RWPE2 (cell line): ENCODE measurements at regions not wholly inside any gene's neighbourhood (a gene's known extent, or its start where the extent isn't known, plus 50 kb on each side); places are given as distances from the start of the nearest gene placed in this dataset.

Source experiments
- ATAC-seq: fragments of 200-7000 bp; cut with Tn5 transposase; 3 replicates; pipeline ENCODE4 v1.9.1; 2021; ENCODE audit warnings: low read depth
- DNase-seq: peaks from one replicate; pipeline ENCODE4 v3.0.0-alpha.2; 2020; ENCODE audit warnings: low spot score
- H3K27ac ChIP-seq: fragments of 450-650 bp; 2 replicates; pipeline ENCODE4 v1.5.1; 2017; ENCODE audit warnings: mild to moderate bottlenecking; ENCODE audit not compliant: poor library complexity, severe bottlenecking
- H3K27me3 ChIP-seq: fragments of 250-450 bp; sonication (Bioruptor Pico); 2 replicates; pipeline ENCODE4 v1.5.1; 2021; ENCODE audit warnings: mild to moderate bottlenecking, moderate library complexity; ENCODE audit not compliant: insufficient read depth, poor library complexity, severe bottlenecking
- H3K36me3 ChIP-seq: fragments of 250-450 bp; sonication (Bioruptor Pico); 2 replicates; pipeline ENCODE4 v1.5.1; 2020; ENCODE audit warnings: low read depth, mild to moderate bottlenecking, moderate library complexity
- H3K4me1 ChIP-seq: fragments of 250-450 bp; sonication (Bioruptor Pico); 2 replicates; pipeline ENCODE4 v1.5.1; 2021; ENCODE audit warnings: mild to moderate bottlenecking, moderate library complexity; ENCODE audit not compliant: insufficient read depth, poor library complexity, severe bottlenecking
- H3K4me3 ChIP-seq: fragments of 250-450 bp; sonication (Bioruptor Pico); 2 replicates; pipeline ENCODE4 v1.5.1; 2021; ENCODE audit warnings: mild to moderate bottlenecking, moderate library complexity; ENCODE audit not compliant: severe bottlenecking
- H3K9me3 ChIP-seq: fragments of 250-450 bp; sonication (Bioruptor Pico); 2 replicates; pipeline ENCODE4 v1.5.1; 2021; ENCODE audit warnings: mild to moderate bottlenecking, moderate library complexity; ENCODE audit not compliant: severe bottlenecking
- TF ChIP-seq, protein P1 (sequence below): fragments of 450-650 bp; IDR thresholded peaks from one replicate; pipeline ENCODE4 v1.5.1; 2017; ENCODE audit warnings: mild to moderate bottlenecking, moderate library complexity; ENCODE audit not compliant: poor library complexity, severe bottlenecking

DNA sequence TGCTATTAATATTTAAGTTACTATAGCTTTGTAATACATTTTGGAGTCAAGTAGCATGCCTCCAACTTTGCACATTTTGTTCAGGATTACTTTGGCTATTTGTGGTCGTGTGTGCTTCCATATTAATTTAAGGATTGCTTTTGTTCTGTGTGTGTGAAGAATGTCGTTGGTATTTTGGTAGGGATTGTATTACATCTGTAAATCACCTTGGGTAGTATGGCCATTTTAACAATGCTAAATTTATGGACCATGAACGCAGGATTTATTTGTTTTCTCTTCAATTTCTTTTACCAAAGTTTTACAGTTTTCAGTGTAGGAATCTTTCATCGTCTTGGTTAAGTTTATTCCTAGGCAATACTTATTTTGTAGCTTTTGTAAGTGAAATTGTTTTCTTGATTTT, 758.0 kb downstream of the FRK start:
- TF ChIP-seq, protein P1, sequence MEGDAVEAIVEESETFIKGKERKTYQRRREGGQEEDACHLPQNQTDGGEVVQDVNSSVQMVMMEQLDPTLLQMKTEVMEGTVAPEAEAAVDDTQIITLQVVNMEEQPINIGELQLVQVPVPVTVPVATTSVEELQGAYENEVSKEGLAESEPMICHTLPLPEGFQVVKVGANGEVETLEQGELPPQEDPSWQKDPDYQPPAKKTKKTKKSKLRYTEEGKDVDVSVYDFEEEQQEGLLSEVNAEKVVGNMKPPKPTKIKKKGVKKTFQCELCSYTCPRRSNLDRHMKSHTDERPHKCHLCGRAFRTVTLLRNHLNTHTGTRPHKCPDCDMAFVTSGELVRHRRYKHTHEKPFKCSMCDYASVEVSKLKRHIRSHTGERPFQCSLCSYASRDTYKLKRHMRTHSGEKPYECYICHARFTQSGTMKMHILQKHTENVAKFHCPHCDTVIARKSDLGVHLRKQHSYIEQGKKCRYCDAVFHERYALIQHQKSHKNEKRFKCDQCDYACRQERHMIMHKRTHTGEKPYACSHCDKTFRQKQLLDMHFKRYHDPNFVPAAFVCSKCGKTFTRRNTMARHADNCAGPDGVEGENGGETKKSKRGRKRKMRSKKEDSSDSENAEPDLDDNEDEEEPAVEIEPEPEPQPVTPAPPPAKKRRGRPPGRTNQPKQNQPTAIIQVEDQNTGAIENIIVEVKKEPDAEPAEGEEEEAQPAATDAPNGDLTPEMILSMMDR = no peak
- Histone ChIP-seq H3K36me3 (no peaks in the 10 kb centered on the region), H3K9me3 (no peaks in the 10 kb centered on the region), H3K27ac (no peak overlapping the region), H3K4me3 (no peak overlapping the region), H3K27me3 (no peaks in the 10 kb centered on the region), H3K4me1 (no peaks in the 10 kb centered on the region)
- ATAC-seq (no peak), DNase-seq (no peak)

DNA sequence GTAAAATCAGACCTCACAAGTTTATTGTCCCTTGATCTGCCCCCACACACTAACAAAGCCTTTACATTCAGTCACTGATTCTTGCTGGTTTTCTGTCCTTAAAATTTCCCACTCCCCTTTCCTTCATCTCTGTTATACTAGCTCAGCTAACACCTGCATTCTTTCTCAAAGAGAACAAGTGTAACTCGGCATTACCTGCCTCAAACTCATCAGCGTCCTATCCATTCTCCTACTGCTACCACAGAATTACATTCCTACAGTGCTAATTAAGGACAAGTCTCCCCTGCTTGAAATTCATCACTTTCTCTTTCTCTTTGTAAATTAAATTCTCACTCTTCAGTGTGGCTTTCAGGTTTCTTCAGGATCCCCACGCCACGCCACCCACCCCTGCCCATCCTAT, 773.2 kb downstream of the FRK start:
- Histone ChIP-seq H3K27me3 (peaks cover 5% of the 10 kb centered on the region), H3K36me3 (no peaks in the 10 kb centered on the region), H3K27ac (no peak overlapping the region), H3K9me3 (no peaks in the 10 kb centered on the region), H3K4me3 (no peak overlapping the region), H3K4me1 (no peaks in the 10 kb centered on the region)
- TF ChIP-seq, protein P1 = no peak
- DNase-seq (no peak), ATAC-seq (no peak)

DNA sequence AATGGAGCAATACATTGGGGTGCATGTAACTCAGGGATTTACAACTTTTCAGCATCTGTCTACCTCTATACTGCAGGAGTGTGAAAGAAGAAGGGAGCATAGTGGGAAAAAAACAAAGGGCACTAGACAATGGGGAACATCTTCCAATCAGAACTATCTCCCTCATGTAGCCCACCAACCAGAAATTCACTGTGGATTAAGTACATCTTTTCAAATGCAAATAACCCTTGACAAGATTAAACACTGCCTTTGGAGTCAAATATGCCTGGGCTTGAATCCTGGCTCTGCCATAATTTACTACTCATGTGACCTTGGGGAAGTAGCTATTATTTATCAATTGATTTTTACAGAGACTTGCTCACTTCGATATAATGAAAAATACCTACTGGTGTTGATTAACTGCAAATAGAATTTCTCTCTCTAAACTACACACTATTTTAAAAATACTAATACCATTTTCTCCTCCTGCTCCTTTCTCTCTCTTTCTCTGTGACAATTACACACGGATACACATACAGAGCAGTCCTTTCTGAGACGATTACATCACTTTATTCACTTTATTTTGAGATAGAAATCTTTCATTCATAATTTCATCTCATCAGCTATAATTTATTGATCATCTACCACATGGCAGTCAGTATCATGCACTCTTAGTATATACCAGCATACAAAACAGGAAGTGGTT, 783.7 kb downstream of the FRK start:
- TF ChIP-seq, protein P1 = no peak
- Histone ChIP-seq H3K4me1 (no peaks in the 10 kb centered on the region), H3K36me3 (no peaks in the 10 kb centered on the region), H3K4me3 (no peak overlapping the region), H3K27ac (no peak overlapping the region), H3K27me3 (no peaks in the 10 kb centered on the region), H3K9me3 (no peaks in the 10 kb centered on the region)
- ATAC-seq (no peak), DNase-seq (no peak)

DNA sequence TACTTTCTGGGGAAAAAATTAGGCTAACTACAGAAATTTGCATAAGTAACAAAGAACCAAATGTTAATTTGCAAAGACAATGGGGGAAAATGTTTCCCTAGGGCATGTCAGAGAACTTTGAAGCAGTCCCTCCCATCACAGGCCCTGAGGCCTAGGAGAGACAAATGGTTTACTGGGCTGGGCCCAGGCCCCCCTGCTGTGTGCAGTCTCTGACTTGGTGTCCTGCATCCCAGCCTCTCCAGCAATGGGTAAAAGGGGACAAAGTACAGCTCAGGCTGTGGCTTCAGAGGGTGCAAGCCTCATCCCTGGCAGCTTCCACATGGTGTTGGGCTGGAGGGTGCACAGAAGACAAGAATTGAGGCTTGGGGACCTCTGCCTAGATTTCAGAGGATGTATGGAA, 788.4 kb downstream of the FRK start:
- TF ChIP-seq, protein P1 = no peak
- DNase-seq (no peak), ATAC-seq (no peak)
- Histone ChIP-seq H3K27ac (no peak overlapping the region), H3K4me3 (no peak overlapping the region), H3K36me3 (no peaks in the 10 kb centered on the region), H3K4me1 (no peaks in the 10 kb centered on the region), H3K27me3 (peaks cover 4% of the 10 kb centered on the region), H3K9me3 (no peaks in the 10 kb centered on the region)

DNA sequence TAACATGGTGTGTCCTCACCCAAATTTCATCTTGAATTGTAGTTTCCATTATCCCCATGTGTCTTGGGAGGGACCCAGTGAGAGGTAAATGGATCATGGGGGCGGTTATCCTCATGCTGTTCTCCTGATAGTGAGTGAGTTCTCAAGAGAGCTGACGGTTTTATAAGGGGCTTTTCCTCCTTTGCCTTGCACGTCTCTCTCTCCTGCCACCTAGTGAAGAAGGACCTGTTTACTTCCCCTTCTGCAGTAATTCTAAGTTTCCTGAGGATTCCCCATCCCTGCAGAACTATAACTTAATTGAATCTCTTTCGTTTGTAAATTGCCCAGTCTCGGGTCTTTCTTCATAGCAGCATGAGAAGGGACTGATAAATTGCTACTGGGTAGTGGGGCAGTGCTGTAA, 789.3 kb downstream of the FRK start:
- Histone ChIP-seq H3K27me3 (peaks cover 4% of the 10 kb centered on the region), H3K27ac (no peak overlapping the region), H3K4me3 (no peak overlapping the region), H3K4me1 (no peaks in the 10 kb centered on the region), H3K9me3 (no peaks in the 10 kb centered on the region), H3K36me3 (no peaks in the 10 kb centered on the region)
- ATAC-seq (no peak), DNase-seq (no peak)
- TF ChIP-seq, protein P1 = peak; percentile 13
